GM18520 (cell line): ENCODE measurements at regions not wholly inside any gene's neighbourhood (a gene's known extent, or its start where the extent isn't known, plus 50 kb on each side); places are given as distances from the start of the nearest gene placed in this dataset.
A peak's percentile ranks its signal among the peaks of the same experiment; 100 is the strongest.
"Not testable (repeated sequence)": the region's sequence is repeated elsewhere in the genome, so short reads cannot be mapped to it uniquely, and the experiment has no call there.

Source experiments
- ATAC-seq: cut with Tn5 transposase; IDR thresholded peaks from one replicate; pipeline ENCODE4 v1.9.1; 2021; ENCODE audit not compliant: unreplicated experiment

- peak; percentile 62 for ATAC-seq
These were observed 430.7 kb upstream of the CBLB start for GRCh38 chr3:106299300-106300098.

- ATAC-seq, result peak; percentile 81
These were observed 433.8 kb upstream of the CBLB start for GRCh38 chr3:106302451-106303221.

GRCh38 chr3:106303766-106304165 is 435.0 kb upstream of the CBLB start:
- no peak for ATAC-seq

GRCh38 chr3:106305127-106305526 is 436.3 kb upstream of the CBLB start:
- no peak for ATAC-seq

- ATAC-seq, result no peak
These were observed 437.1 kb upstream of the CBLB start for GRCh38 chr3:106305882-106306435.

DNA sequence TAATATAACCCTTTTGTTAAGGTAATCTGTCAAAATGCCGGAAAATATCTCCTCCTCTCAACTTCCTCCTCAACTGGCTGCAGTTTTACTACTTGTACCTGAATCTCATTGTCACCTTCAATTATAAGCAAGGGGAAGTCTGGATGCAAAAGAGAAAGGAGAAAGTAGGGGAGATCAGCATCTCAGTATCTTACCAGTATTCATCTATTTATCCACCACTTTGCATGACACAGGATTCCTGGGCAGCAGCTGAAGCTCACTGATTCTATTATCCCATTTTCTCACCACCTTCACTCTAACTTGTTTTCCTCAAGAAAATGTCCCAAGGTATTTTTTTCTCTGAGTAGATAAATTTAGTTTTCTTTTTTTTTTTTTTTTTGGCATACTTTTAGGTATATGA is 440.5 kb upstream of the CBLB start:
- ATAC-seq, result no peak

DNA sequence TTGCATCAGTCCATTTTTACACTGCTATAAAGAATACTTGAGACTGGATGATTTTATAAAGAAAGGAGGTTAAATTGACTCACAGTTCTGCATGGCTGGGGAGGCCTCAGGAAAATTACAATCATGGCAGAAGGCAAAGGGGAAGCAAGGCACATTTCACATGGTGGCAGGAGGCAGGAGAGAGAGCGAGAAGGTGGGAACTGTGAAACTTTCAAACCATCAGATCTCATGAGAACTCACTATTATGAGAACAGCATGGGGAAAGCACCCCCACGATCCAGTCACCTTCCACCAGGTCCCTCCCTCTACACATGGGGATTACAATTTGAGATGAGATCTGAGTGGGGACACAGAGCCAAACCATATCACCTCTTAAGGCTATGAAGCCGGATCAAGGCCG is 441.0 kb upstream of the CBLB start:
- ATAC-seq, result not testable (repeated sequence)

GRCh38 chr3:106317141-106318055 is 448.6 kb upstream of the CBLB start:
- no peak for ATAC-seq

- not testable (repeated sequence) for ATAC-seq
These were observed 452.6 kb upstream of the CBLB start for GRCh38 chr3:106321438-106321837.

- no peak for ATAC-seq
These were observed 454.8 kb upstream of the CBLB start for GRCh38 chr3:106323586-106323985.

- no peak for ATAC-seq
These were observed 458.3 kb upstream of the CBLB start for GRCh38 chr3:106326941-106327695.

DNA sequence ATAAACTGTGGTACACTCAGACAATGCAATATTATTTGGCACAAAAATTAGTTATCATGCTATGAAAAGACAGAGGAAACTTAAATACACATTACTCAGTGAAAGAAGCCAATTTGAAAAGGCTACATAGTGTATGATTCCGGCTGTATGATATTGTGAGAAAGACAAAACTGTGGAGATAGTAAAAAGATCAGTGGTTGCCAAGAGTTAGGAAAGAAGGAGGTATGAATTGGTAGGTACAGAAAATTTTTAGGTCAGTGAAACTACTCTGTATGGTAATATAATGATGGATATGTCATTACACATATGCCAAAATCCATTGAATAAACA is 458.8 kb upstream of the CBLB start:
- no peak for ATAC-seq

DNA sequence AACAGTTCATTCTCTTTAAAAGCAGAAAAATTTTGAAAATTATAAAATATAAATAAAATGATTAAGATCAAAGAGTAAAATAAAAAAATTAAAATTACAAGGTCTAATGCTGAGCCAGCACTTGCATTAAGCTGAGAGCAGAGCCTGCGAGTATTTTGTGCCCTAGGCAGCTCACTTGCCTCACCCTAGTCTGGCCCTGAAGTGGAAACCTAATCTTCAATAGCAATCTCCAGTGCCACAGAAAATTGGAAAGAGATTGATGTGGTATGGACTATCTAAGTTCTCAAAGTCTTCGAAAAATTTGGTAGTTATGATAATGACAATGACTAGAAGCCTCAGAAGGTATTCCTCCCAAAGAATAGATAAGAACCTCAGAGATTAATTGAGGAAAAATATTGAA is 459.4 kb upstream of the CBLB start:
- ATAC-seq, result no peak

DNA sequence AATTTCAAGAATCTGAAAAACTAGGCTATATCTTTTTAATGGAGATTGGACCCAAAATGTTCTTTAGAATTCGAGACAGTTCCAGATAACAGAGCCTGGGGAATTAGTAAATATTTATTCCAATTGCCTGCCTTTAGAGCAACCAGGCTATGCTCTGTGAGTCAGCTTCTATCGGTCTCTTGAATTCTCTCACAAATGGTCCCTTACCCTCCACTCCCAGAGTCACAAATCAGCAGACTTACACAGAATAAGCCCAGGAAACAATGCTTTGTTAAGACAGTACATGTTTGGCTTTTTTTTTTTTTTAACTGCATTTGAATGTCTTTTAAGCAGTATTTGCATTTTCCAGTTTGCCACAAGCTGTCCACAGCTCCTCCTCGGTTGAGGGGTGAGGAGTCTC is 460.7 kb upstream of the CBLB start:
- ATAC-seq, result no peak

- no peak for ATAC-seq
These were observed 462.8 kb upstream of the CBLB start for GRCh38 chr3:106331636-106332035.

- peak; percentile 26 for ATAC-seq
These were observed 463.3 kb upstream of the CBLB start for GRCh38 chr3:106332129-106332528.

DNA sequence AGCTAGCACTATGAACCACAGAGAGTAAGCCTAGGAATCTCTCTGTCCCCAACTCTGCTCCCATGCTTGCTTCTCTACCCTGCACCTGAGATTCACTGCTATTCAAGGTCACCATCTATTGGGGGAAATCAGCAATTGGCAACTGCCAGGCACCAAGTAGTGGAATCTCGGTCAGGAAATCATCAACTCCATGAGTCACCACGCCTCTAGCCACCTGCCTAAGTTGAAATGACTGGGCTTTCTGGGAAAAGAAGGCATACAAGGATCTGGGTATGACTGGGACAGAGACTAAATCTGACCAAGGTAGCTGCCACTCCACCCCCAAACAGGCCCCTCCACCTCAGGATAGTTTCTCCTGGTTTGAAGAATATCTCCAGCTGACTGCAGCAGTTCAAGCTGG is 464.1 kb upstream of the CBLB start:
- ATAC-seq, result no peak

GRCh38 chr3:106333911-106334618 is 465.3 kb upstream of the CBLB start:
- ATAC-seq, result peak; percentile 56

DNA sequence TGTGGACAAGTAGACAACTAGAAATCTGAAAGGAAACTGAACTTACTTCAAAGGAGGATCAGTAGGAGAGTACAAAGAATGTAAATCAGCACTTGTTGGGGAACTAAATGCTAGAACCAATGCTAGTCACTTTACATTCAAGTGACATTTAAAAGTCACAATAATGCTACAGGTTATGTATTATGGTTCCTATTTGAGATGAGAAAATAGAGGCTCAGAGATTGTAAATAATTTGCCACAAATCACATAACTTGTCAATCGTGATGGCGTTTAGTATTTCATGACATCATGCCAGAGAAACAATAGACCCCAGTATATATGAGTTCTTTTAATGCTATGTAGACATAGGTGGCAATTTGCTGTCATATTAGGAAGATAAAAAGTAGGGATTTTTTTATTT is 467.8 kb upstream of the CBLB start:
- no peak for ATAC-seq

GRCh38 chr3:106337116-106337515 is 468.3 kb upstream of the CBLB start:
- no peak for ATAC-seq
